Vagina (tissue), 2 donors: ENCODE measurements at regions not wholly inside any gene's neighbourhood (a gene's known extent, or its start where the extent isn't known, plus 50 kb on each side); places are given as distances from the start of the nearest gene placed in this dataset.

ENCODE experiments used
- DNase-seq, 2 donors: peaks; one replicate each; pipeline ENCODE4 v3.0.0-alpha.2; 2017; ENCODE audit errors: extremely low spot score in 2 of 2
- H3K27ac ChIP-seq: fragments of 200-600 bp; sonication (generic); one replicate; pipeline ENCODE4 v1.5.1; 2019
- H3K27me3 ChIP-seq: fragments of 200-600 bp; sonication (generic); one replicate; pipeline ENCODE4 v1.5.1; 2019
- H3K36me3 ChIP-seq, 2 donors: fragments of 200-600 bp; sonication (generic); one replicate each; pipeline ENCODE4 v1.5.1; 2017 to 2019
- H3K4me1 ChIP-seq: fragments of 200-600 bp; sonication (generic); one replicate; pipeline ENCODE4 v1.5.1; 2019
- H3K4me3 ChIP-seq, 2 donors: fragments of 200-600 bp; sonication (generic); 1 replicate in 1 of 2; 2 replicates in 1 of 2; pipeline ENCODE4 v1.5.1; 2016 to 2019
- H3K9me3 ChIP-seq: fragments of 200-600 bp; sonication (generic); one replicate; pipeline ENCODE4 v1.5.1; 2019
- CTCF ChIP-seq, 3 experiments: fragments of 450-650 bp in 2 of 3; fragments of 200-600 bp in 1 of 3; sonication (generic) in 1 of 3; IDR thresholded peaks; one replicate each; pipeline ENCODE4 v1.5.1; 2017 to 2019; ENCODE audit warnings: antibody characterized with exemption in 3 of 3, mild to moderate bottlenecking in 2 of 3, moderate library complexity in 2 of 3
- POLR2A ChIP-seq, 2 donors: fragments of 450-650 bp; IDR thresholded peaks; one replicate each; pipeline ENCODE4 v1.6.1; 2017; ENCODE audit warnings: antibody characterized with exemption in 2 of 2, mild to moderate bottlenecking in 2 of 2, moderate library complexity in 2 of 2
- POLR2AphosphoS5 ChIP-seq, 2 donors: sonication (generic); formaldehyde crosslinking; IDR thresholded peaks; one replicate each; pipeline ENCODE4 v1.9.0; 2017; ENCODE audit warnings: antibody characterized with exemption in 2 of 2, mild to moderate bottlenecking in 2 of 2, low read depth in 1 of 2; ENCODE audit not compliant: insufficient read depth in 1 of 2
- intact Hi-C: fragments of 100-400 bp; cut with DNase I; formaldehyde crosslinking; loops from one replicate; pipeline ENCODE4 v1.15.1; 2023

GRCh38 chr14:25884657-25885056, 713.2 kb downstream of the NOVA1 start:
- H3K4me3 ChIP-seq = no peak overlapping the region
- H3K9me3 ChIP-seq = no peaks in the 10 kb centered on the region
- no peak overlapping the region for H3K27ac ChIP-seq
- no peaks in the 10 kb centered on the region for H3K36me3 ChIP-seq
- H3K4me1 ChIP-seq = no peaks in the 10 kb centered on the region
- intact Hi-C loops = no loop called here
- H3K27me3 ChIP-seq = no peaks in the 10 kb centered on the region
- no peak for DNase-seq
- TF ChIP-seq POLR2AphosphoS5 (IDR thresholded peaks at IDR 0.05; ENCODE audit: insufficient read depth in 1 of 2, low read depth in 1 of 2) (no peak), CTCF (IDR thresholded peaks at IDR 0.05) (no peak), POLR2A (IDR thresholded peaks at IDR 0.05) (no peak)

- H3K36me3 ChIP-seq = no peaks in the 10 kb centered on the region
- no peak for TF ChIP-seq CTCF (IDR thresholded peaks at IDR 0.05)
- no peak for TF ChIP-seq POLR2A (IDR thresholded peaks at IDR 0.05)
- TF ChIP-seq POLR2AphosphoS5 (IDR thresholded peaks at IDR 0.05; ENCODE audit: insufficient read depth in 1 of 2, low read depth in 1 of 2) = no peak
- no peak for DNase-seq
- H3K9me3 ChIP-seq = no peaks in the 10 kb centered on the region
- no peak overlapping the region for H3K27ac ChIP-seq
- H3K4me1 ChIP-seq = no peaks in the 10 kb centered on the region
- intact Hi-C loops = no loop called here
- H3K27me3 ChIP-seq = no peaks in the 10 kb centered on the region
- no peak overlapping the region for H3K4me3 ChIP-seq
Observed at GRCh38 chr14:25882899-25883298, 714.9 kb downstream of the NOVA1 start.

GRCh38 chr14:25875475-25875874, 722.4 kb downstream of the NOVA1 start:
- no peak for DNase-seq
- TF ChIP-seq POLR2A (IDR thresholded peaks at IDR 0.05) (no peak), CTCF (IDR thresholded peaks at IDR 0.05) (no peak), POLR2AphosphoS5 (IDR thresholded peaks at IDR 0.05; ENCODE audit: insufficient read depth in 1 of 2, low read depth in 1 of 2) (no peak)
- Histone ChIP-seq H3K4me3 (no peak overlapping the region), H3K27ac (no peak overlapping the region), H3K27me3 (no peaks in the 10 kb centered on the region), H3K4me1 (no peaks in the 10 kb centered on the region), H3K36me3 (no peaks in the 10 kb centered on the region), H3K9me3 (no peaks in the 10 kb centered on the region)
- intact Hi-C loops = no loop called here

GRCh38 chr14:25869854-25870253, 728.0 kb downstream of the NOVA1 start:
- intact Hi-C loops = no loop called here
- no peaks in the 10 kb centered on the region for H3K4me1 ChIP-seq
- H3K36me3 ChIP-seq = no peaks in the 10 kb centered on the region
- no peak for TF ChIP-seq POLR2A (IDR thresholded peaks at IDR 0.05)
- TF ChIP-seq CTCF (IDR thresholded peaks at IDR 0.05) = no peak
- TF ChIP-seq POLR2AphosphoS5 (IDR thresholded peaks at IDR 0.05; ENCODE audit: insufficient read depth in 1 of 2, low read depth in 1 of 2) = no peak
- no peak overlapping the region for H3K4me3 ChIP-seq
- H3K27me3 ChIP-seq = no peaks in the 10 kb centered on the region
- DNase-seq = no peak
- no peak overlapping the region for H3K27ac ChIP-seq
- no peaks in the 10 kb centered on the region for H3K9me3 ChIP-seq

GRCh38 chr14:25868521-25869314, 729.1 kb downstream of the NOVA1 start:
- intact Hi-C loops = no loop called here
- TF ChIP-seq POLR2A (IDR thresholded peaks at IDR 0.05) (no peak), CTCF (IDR thresholded peaks at IDR 0.05) (no peak), POLR2AphosphoS5 (IDR thresholded peaks at IDR 0.05; ENCODE audit: insufficient read depth in 1 of 2, low read depth in 1 of 2) (no peak)
- no peaks in the 10 kb centered on the region for H3K36me3 ChIP-seq
- H3K27ac ChIP-seq = no peak overlapping the region
- H3K9me3 ChIP-seq = no peaks in the 10 kb centered on the region
- no peaks in the 10 kb centered on the region for H3K4me1 ChIP-seq
- H3K4me3 ChIP-seq = no peak overlapping the region
- H3K27me3 ChIP-seq = no peaks in the 10 kb centered on the region
- DNase-seq = no peak
